ENCODE measurements at regions not wholly inside any gene's neighbourhood (a gene's known extent, or its start where the extent isn't known, plus 50 kb on each side); places are given as distances from the start of the nearest gene placed in this dataset.

GRCh38 chr2:19769513-19769912 is 132.3 kb downstream of the TTC32 start:
- TF ChIP-seq POLR2A (IDR thresholded peaks at IDR 0.05) (no peak), EP300 (IDR thresholded peaks at IDR 0.05) (no peak), CTCF (IDR thresholded peaks at IDR 0.05) (no peak)
- no peak for DNase-seq (ENCODE audit: low spot score in 2 of 2)
- Histone ChIP-seq H3K9me3 (peaks cover 0 to 4% (median 0%) of the 10 kb centered on the region in 4 donors), H3K27ac (no peak overlapping the region), H3K4me1 (no peaks in the 10 kb centered on the region), H3K27me3 (no peaks in the 10 kb centered on the region), H3K4me3 (no peak overlapping the region), H3K36me3 (no peaks in the 10 kb centered on the region)

- Histone ChIP-seq H3K36me3 (no peaks in the 10 kb centered on the region), H3K27ac (no peak overlapping the region), H3K9me3 (peaks cover 0 to 4% (median 0%) of the 10 kb centered on the region in 4 donors), H3K27me3 (no peaks in the 10 kb centered on the region), H3K4me3 (no peak overlapping the region), H3K4me1 (no peaks in the 10 kb centered on the region)
- TF ChIP-seq EP300 (IDR thresholded peaks at IDR 0.05) (no peak), CTCF (IDR thresholded peaks at IDR 0.05) (no peak), POLR2A (IDR thresholded peaks at IDR 0.05) (no peak)
- DNase-seq (ENCODE audit: low spot score in 2 of 2): no peak
- 21 to 35% methylated on average over 1 of the region's 1 CpG for WGBS, 2 donors
Measured at GRCh38 chr2:19767899-19768298, 133.9 kb downstream of the TTC32 start.

- no peaks in the 10 kb centered on the region for H3K36me3 ChIP-seq
- DNase-seq (ENCODE audit: low spot score in 2 of 2): no peak
- no peaks in the 10 kb centered on the region for H3K4me1 ChIP-seq
- H3K27me3 ChIP-seq: no peaks in the 10 kb centered on the region
- H3K27ac ChIP-seq: no peak overlapping the region
- peaks cover 0 to 4% (median 0%) of the 10 kb centered on the region in 4 donors for H3K9me3 ChIP-seq
- TF ChIP-seq CTCF (IDR thresholded peaks at IDR 0.05) (no peak), EP300 (IDR thresholded peaks at IDR 0.05) (no peak), POLR2A (IDR thresholded peaks at IDR 0.05) (no peak)
- WGBS, 2 donors: 93 to 94% methylated on average over 6 of the region's 6 CpGs
- H3K4me3 ChIP-seq: no peak overlapping the region
Measured at GRCh38 chr2:19764998-19765397, 136.8 kb downstream of the TTC32 start.

GRCh38 chr2:19763731-19764130 is 138.1 kb downstream of the TTC32 start:
- H3K27me3 ChIP-seq: no peaks in the 10 kb centered on the region
- no peaks in the 10 kb centered on the region for H3K4me1 ChIP-seq
- DNase-seq (ENCODE audit: low spot score in 2 of 2): no peak
- H3K9me3 ChIP-seq: peaks cover 0 to 4% (median 0%) of the 10 kb centered on the region in 4 donors
- no peak overlapping the region for H3K4me3 ChIP-seq
- no peaks in the 10 kb centered on the region for H3K36me3 ChIP-seq
- TF ChIP-seq POLR2A (IDR thresholded peaks at IDR 0.05) (no peak), CTCF (IDR thresholded peaks at IDR 0.05) (no peak), EP300 (IDR thresholded peaks at IDR 0.05) (no peak)
- H3K27ac ChIP-seq: no peak overlapping the region

GRCh38 chr2:19762959-19763605 is 138.7 kb downstream of the TTC32 start:
- no peak overlapping the region for H3K4me3 ChIP-seq
- no peak for DNase-seq (ENCODE audit: low spot score in 2 of 2)
- peaks cover 0 to 4% (median 0%) of the 10 kb centered on the region in 4 donors for H3K9me3 ChIP-seq
- H3K27me3 ChIP-seq: no peaks in the 10 kb centered on the region
- WGBS, 2 donors: 83% methylated on average over 1 of the region's 1 CpG
- TF ChIP-seq CTCF (IDR thresholded peaks at IDR 0.05) (no peak), POLR2A (IDR thresholded peaks at IDR 0.05) (no peak), EP300 (IDR thresholded peaks at IDR 0.05) (no peak)
- H3K4me1 ChIP-seq: no peaks in the 10 kb centered on the region
- no peak overlapping the region for H3K27ac ChIP-seq
- H3K36me3 ChIP-seq: no peaks in the 10 kb centered on the region
